ENCODE measurements at regions not wholly inside any gene's neighbourhood (a gene's known extent, or its start where the extent isn't known, plus 50 kb on each side); places are given as distances from the start of the nearest gene placed in this dataset.

DNA sequence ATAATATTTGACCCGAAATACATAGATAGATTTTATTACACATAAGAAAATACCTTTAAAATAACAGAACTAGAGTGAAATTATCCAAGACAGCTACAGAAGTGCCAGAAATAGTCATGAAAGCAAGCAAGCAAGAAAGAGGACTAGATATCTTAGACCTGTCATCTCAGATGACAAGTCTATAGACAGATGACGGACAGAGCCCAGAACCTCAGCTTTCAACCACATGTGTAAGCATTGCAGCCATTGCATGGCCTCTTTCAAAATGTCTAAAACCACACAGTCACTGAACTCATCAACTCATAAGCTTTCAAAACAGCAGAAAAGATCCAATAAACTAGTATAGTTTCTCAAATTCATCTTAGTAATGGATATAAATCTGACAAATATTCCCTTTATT lies 59.8 kb upstream of the FHIT start:
- intact Hi-C loops (cut with DNase I) = no loop called here
- no peak for ATAC-seq
- DNase-seq (ENCODE audit: low spot score) = no peak

DNA sequence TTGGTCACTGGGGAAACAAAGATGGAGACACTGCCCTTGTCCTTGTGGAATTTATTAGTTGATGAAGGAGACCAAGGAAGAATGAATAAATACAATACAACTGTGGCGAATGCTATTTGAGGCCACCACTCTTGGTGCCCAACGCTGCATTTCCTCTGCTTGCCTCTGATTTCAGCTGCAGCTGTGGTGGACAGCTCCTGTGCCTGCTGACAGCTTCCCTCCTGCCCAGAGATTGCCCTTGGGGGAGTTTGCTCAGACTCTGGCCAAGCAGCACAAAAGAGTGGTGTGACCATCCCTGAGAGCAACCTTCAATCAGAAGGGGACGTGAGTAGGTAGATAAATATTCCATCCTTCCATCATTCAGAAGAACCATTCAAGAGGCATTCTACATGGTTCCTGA lies 64.6 kb upstream of the FHIT start:
- ATAC-seq (no peak), DNase-seq (ENCODE audit: low spot score) (no peak)
- intact Hi-C loops (cut with DNase I) = no loop called here

DNA sequence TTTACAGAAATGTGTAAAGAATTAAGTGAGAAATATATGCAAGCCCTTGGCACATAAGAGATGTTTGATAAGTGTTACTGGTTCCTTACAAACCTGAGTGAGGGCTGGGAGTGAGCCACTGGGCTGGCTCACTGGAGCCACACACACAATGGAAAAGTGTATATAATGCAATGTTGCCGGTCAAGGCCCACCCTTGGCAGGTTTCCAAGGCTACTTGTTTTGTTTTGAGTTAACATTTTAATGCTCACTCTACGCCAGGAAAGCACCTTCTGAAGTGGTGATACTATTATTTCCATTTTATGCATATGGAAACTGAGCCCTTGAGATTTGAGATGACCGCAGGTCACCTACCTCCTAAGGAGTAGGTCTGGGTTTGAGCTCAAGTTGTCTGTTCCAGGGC lies 71.8 kb upstream of the FHIT start:
- intact Hi-C loops (cut with DNase I) = no loop called here
- DNase-seq (ENCODE audit: low spot score) (no peak), ATAC-seq (no peak)

DNA sequence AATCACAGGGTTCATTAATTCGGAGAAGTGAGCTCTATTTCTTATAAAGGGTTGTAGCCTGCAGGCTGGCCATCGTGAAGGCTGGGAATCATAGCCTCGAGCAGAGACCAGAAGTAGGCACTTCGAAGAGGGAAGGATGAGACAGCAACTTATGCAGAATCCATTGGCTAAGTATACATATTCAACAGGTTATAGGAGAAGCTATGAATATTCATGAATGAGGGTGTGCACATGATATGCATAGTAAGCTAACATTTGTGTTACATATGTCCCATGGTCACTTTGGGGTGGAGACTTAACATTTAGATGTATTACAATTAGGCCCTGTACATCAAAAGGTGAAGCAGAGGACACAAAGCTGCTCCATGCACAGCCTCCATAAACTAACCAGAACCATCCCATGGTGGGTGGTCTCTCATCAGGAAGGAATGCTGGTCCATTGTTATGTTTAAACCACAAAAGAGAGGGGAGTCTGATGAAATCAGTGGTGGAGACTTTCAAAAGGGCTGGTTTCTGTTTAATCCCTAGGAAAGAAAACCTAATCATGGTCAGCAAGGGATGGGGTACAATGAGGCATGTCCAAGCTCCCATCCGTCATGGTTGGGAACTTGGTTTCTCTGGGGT lies 80.8 kb upstream of the FHIT start:
- ATAC-seq (no peak), DNase-seq (ENCODE audit: low spot score) (no peak)
- intact Hi-C loops (cut with DNase I) = no loop called here

DNA sequence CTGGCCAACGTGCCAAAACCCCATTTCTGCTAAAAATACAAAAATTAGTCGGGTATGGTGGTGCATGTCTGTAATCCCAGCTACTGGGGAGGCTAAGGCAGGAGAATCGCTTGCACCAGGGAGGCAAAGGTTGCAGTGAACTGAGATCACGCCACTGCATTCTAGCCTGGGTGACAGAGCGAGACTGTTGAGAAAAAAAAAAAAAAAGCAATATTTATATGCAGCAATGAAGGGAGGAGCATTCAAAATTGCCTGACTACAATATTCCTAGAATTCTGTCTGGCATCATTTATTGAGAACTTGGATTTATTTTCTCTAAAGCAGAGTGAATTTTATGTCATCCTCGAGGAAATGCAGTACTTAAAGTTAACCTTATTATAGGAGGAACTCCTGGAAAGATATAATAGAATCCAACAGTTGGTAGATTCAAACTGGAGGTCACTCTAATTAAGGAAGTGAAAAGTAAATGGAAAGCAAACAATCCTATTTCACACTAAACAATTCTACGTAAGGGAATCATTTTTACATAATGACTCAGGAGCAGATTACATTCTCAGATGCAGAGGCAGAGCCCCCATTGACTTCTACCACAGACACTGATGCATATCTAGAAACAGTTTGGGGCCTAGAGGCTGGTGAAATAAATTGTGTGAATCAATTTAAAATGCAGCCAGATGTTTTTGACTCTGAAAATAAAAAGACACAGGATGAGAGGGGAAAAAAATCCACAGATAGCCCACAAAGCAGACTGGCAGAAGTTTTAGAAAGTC lies 82.1 kb upstream of the FHIT start:
- intact Hi-C loops (cut with DNase I) = no loop called here
- DNase-seq (ENCODE audit: low spot score) = no peak
- no peak for ATAC-seq

DNA sequence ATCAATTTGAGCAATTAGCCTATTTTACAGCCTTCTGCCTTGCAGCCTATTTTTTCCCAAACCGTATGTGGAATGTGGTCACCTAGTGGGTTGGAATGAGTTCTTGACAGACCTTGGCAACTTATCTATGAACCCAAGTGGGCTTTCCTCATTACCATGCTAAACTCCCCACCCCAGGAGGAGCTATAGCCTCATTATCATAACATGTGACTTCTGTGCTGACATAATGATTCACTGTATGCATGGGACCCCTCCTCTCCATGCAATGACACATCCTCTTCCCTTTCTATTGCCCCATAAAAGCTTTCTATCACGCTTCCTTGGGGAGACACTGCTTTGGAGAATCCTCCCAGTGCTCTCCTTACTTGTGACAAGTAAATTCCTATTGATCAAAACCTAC lies 83.5 kb upstream of the FHIT start:
- ATAC-seq (no peak), DNase-seq (ENCODE audit: low spot score) (no peak)
- intact Hi-C loops (cut with DNase I) = no loop called here

DNA sequence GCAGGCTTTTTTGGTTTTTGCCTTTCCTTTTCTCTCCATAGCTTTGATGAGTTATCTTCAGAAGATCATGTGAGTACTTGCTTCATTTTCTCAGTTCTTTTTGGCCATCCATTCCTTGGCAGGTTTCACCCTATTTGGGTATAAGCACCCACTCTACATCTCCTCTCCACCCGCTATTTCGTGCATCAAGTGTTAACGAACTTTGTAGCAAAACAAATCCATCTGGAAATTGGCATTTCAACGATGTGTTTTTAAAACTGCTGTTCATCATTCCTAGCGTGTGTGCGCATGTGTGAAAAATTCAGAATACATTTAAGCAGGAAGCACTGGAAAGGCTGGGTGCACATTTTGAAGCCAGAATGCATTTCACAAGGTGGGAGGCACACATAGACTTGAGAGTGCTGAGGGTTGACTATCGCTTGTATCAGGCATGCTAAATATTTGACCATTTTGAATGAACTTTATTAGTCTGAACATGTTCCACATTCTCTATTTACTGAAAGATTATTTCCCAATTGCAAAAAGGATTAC lies 89.7 kb upstream of the FHIT start:
- no peak for DNase-seq (ENCODE audit: low spot score)

DNA sequence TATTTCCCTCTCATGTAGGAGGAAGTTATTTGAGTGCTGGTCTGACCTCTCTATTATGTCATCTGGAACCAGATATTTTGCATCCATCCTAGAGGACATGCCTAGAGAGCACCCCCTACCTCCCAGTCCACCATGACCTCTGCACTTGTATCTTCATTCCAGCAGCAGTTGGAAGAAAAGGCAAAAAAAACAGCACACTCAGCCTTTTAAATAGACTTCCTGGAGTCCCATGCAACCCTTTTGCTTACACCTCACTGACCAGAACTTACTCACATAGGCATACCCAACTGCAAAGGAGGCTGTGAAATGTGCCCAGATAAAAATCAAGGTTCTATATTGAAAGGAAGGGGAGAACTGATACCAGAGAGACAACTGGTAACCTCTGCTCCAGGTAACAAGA lies 92.3 kb upstream of the FHIT start:
- intact Hi-C loops (cut with DNase I) = no loop called here
- DNase-seq (ENCODE audit: low spot score) (no peak), ATAC-seq (no peak)

More for the DNA sequence above, 89.7 kb upstream of the FHIT start:
- intact Hi-C loops (cut with DNase I) = no loop called here
- no peak for ATAC-seq

DNA sequence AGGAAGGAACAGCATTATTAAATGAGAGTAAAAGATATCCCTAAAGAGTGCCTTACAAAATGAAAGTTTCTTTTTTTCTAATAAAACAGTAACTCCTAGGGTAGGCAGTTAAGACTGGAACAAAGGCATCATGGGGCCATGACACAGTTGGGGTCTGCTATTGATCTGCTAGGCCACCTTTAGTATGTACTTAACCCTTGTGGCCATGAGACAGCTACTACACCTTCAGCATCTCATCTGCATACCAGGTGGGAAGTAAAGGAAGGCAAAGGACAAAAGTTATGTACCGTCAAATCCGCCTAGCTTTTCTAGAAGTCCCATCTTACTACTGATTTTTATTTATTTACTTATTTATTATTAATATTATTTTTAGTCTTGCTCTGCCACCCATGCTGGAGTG lies 93.8 kb upstream of the FHIT start:
- ATAC-seq (no peak), DNase-seq (ENCODE audit: low spot score) (no peak)
- intact Hi-C loops (cut with DNase I) = no loop called here

DNA sequence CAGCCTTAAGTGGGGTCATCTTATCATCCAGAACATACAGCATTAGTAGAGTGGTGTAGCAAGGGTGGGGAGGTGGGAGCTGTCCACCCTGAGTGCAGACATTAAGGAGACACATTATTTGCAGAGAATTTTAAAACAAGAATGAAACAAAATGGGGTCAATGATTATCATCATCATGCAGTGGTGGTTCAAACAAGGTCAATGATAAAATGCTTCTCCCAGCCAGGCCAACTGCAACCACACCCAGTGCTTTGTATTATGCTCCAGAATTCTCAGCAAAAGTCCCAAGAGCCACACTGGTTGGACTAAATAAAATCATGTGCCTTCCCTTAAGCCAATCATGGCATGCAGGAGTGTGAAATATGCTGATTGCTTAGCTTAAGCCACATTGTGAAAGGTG lies 96.7 kb upstream of the FHIT start:
- no peak for DNase-seq (ENCODE audit: low spot score)
- no peak for ATAC-seq
- intact Hi-C loops (cut with DNase I) = no loop called here

DNA sequence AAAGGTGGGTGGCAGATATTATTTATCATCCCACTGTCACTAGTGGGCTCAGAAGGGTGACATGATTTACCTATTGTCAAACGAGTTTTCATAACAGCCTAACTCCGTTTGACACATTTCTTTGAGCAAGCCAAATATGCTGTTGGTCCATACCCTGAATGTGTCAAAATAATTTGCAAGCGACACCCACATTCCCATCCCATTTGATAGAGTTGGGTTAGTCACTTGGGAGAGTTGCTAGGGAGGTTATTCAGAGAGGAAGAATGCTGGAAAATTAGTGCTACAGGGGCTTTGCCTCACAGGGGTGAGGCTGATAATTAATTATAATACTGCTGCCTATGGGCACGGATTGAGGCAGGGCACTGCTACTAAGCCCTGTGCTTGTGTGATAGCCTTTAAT lies 98.5 kb upstream of the FHIT start:
- ATAC-seq (no peak), DNase-seq (ENCODE audit: low spot score) (no peak)
- intact Hi-C loops (cut with DNase I) = no loop called here

DNA sequence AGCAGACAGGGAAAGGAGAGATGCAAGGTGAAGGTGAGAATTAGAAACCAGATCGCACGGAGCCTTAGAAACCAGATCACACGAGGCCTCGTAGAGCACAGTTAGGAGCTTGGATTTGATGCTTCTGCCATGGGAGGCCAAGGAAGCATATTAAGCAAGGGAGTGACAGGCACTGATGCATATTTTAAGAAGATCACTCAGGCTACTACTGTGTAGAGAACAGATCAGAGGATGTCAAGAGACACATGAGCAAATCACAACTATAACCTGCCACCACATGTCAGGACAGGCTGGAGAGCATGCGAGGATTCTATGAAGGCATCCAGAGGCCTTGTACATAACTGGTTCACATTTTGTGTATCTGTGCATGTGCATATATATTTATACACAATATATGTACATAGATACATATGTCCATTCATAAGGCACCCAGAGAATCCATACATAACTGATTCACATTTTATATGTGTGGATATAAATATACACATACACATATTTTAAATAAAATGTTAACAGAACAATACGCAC lies 99.6 kb upstream of the FHIT start:
- ATAC-seq (no peak), DNase-seq (ENCODE audit: low spot score) (no peak)
- intact Hi-C loops (cut with DNase I) = no loop called here

DNA sequence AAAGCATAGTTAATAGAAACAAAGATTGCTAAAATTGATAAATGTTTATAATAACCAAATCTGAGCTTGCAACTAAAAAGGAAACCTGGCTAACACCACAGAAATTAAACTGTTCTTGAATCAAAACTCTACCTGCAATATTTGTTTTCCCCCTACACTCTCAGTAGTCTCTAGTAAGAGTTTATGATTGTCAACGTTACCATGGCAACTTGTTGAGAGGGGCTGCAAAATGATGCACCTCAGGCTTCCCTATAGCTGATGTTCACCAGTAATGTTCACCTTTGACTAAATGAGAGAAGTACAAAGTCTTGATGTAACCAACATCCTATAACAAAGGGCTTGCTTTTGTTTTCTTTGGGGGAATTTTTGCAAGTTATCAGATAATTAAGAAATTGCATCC lies 101.1 kb upstream of the FHIT start:
- DNase-seq (ENCODE audit: low spot score) (no peak), ATAC-seq (no peak)
- intact Hi-C loops (cut with DNase I) = no loop called here

DNA sequence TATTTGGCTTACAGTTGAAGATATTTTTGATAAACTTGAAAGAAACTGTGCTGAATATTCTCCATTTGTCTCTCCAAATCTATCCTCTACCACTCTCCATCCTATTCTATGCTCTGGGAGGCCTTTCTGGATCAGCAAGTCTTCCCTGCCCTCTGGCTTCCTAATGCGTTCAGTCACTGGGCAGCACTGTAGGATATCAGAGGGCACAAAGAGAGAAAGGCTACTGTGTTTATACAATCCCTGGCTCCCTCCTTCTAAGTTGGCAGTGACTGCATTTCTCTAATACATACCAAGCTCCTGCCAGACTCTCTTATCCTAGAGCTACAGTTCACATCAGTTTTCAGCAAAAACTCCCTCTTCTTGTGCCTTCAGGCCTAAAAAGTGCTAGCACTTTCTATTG lies 102.1 kb upstream of the FHIT start:
- no peak for ATAC-seq
- no peak for DNase-seq (ENCODE audit: low spot score)
- intact Hi-C loops (cut with DNase I) = no loop called here

DNA sequence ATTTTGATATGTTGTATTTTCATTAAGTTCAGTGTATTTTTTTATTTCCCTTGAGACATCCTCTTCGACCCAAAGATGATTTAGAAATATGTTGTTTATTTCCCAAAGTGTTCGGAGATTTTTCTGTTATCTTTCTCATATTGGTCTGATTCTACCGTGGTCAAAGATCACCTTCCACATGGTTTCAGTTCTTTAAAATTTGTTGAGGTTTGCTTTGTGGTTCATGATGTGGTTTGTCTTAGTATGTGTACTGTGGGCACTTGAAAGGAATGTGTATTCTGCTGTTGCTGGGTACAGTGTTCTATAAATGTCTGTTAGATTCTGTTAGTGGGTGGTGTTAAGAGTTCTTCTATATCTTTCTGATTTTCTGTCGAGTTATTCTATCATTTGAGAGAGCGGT lies 103.4 kb upstream of the FHIT start:
- ATAC-seq = no peak
- intact Hi-C loops (cut with DNase I) = no loop called here
- no peak for DNase-seq (ENCODE audit: low spot score)

DNA sequence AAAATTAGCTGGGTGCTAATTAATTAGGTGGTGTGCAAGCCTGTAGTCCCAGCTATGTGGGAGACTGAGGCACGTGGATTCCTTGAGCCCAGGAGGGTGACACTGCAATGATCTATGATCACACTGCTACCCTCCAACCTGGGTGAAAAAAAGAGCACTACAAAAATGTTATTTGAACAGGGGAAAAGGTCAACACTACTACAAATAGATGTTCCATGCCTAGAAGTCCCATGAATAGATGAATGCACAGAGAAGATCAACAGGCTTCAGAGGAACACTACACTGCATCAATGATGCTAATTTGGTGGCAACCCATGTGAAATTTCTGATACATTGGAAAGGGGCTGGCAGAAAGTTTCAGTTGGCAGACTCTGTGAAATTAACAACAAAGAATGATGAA lies 105.4 kb upstream of the FHIT start:
- intact Hi-C loops (cut with DNase I) = no loop called here
- DNase-seq (ENCODE audit: low spot score) = no peak

DNA sequence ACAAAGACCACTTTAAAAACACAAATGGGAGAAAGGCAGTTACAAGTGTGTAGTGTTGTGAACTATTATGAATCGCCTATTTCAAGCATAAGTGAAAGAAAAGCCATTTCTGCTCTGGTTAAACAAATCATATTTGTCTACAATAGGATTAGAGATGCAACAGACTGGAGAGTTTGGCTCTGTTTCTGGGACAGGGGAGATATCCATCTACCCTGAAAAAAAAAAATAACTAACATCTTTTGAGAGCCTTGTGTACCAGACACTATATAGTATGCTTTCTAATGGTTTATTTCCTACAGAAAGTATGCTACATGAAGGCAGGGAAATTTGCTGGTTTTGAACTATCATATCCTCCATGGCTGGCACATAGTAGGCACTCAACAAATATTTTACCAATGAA lies 106.7 kb upstream of the FHIT start:
- intact Hi-C loops (cut with DNase I) = no loop called here
- ATAC-seq = no peak
- DNase-seq (ENCODE audit: low spot score) = no peak

More for the DNA sequence above, 105.4 kb upstream of the FHIT start:
- ATAC-seq = no peak

DNA sequence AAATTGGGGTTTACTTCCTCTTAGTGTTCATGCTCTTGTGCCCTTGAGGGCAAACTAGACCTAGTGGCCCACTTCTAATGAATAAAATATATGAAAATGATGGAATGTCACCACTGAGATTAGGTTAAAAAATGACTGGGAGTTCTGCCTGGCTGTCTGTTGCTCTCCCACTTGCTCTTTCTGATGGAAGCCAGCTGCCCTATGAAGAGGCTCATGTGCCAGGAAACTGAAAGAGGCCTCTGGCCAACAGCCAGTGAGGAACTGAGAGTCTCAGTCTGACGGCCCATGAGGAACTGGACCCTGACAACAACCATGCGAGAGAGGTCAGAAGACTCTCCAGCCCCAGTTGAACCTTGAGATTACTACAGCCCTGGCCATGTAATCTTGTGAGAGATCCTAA lies 107.1 kb upstream of the FHIT start:
- ATAC-seq (peak; percentile 95), DNase-seq (ENCODE audit: low spot score) (peak; percentile 78)
- intact Hi-C loops (cut with DNase I) = no loop called here

DNA sequence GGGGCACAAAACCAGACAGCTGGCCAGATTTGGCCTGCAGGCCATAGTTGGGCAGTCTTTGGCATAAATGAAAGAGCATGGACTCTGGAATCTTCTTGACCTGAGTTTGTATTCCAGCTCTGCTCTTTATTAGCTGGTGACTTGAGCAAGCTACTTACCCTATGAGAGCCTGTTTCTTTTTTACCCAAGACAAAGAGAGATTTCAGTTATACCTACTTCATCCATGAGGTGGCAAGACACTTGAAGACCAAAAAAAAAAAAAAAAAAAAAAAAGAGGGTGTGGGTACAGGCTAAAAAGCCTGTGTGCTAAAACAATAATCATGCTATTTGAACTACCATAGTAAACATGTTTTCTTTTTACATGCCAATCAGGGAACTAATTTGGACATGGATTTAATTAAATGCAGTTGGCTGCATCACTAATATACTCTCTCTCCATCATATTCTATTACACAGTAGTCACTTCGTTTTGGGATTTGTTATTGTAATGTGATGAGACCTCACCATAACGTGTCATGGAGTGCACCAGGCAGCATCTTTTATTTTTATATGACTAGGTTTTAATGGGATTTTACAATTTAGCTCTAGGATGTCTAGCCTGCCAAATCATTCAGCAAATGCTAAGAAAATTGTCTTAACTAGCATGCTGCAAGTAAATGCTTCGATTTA lies 109.2 kb upstream of the FHIT start:
- intact Hi-C loops (cut with DNase I) = no loop called here
- ATAC-seq (no peak), DNase-seq (ENCODE audit: low spot score) (no peak)

DNA sequence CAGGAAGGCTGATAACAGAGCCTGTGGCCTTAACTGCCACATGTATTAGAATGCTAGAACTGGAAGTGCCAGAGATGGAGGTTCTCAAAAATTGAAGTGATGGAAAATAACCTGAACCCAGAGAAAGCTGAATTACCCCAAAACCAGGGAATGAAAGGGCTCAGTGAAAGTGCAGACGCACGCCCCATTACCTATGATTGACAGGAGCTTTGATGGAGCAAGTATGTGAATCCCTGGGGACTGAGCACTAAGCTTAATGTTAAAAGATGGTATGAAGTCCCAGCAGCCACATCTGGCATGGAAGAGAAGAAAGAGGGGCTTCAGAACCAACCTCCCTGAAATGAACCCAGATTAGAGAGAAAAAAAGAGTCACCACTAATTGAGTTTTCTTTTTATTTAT lies 118.4 kb upstream of the FHIT start:
- intact Hi-C loops (cut with DNase I) = loop anchor here (5.0 kb wide), 1 partner anchor 338 kb away; no protein-coding TSS in a partner anchor
- DNase-seq (ENCODE audit: low spot score) (no peak), ATAC-seq (no peak)

All from sciatic nerve (tissue), 2 donors.